Ishikawa (cell line): ENCODE measurements at regions not wholly inside any gene's neighbourhood (a gene's known extent, or its start where the extent isn't known, plus 50 kb on each side); places are given as distances from the start of the nearest gene placed in this dataset.

Experiments
- CEBPB ChIP-seq: IDR thresholded peaks from 2 replicates; pipeline ENCODE4 v1.6.1; 2012
- EGR1 ChIP-seq: IDR thresholded peaks from 2 replicates; pipeline ENCODE4 v1.6.1; 2012
- EP300 ChIP-seq: IDR thresholded peaks from 2 replicates; pipeline ENCODE4 v1.6.1; 2012; ENCODE audit warnings: borderline replicate concordance
- NFIC ChIP-seq: IDR thresholded peaks from 2 replicates; pipeline ENCODE4 v1.6.1; 2012
- TAF1 ChIP-seq: IDR thresholded peaks from 2 replicates; pipeline ENCODE4 v1.6.1; 2012; ENCODE audit warnings: low read depth, mild to moderate bottlenecking
- TCF12 ChIP-seq: IDR thresholded peaks from 2 replicates; pipeline ENCODE4 v1.6.1; 2012; ENCODE audit warnings: low read depth
- YY1 ChIP-seq: IDR thresholded peaks from 2 replicates; pipeline ENCODE4 v1.6.1; 2012; ENCODE audit warnings: low read depth
- TF ChIP-seq, protein P1 (sequence below): IDR thresholded peaks from 2 replicates; pipeline ENCODE4 v1.6.1; 2012; ENCODE audit warnings: low read depth, mild to moderate bottlenecking
- TF ChIP-seq, protein P2 (sequence below): IDR thresholded peaks from 2 replicates; pipeline ENCODE4 v1.6.1; 2012

DNA sequence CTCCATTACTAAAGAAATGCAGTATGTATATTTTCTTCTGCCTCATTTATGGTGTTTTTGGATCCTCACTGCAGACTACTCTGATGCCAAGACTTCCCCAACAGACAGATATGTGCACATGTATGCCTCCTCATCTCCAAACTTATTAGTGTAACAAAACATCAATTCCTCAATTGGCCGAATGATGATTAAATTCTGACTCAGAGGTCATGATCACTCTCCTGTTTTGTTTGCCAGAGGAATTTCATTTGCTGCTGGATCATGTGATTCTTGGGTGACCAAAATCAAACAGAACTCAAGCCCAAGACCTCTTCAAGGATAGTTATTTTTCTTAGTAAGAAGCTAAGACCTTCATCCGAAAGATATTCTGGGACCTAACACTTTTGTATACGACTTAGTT lies 227.6 kb downstream of the LMO4 start:
- TF ChIP-seq, protein P1, sequence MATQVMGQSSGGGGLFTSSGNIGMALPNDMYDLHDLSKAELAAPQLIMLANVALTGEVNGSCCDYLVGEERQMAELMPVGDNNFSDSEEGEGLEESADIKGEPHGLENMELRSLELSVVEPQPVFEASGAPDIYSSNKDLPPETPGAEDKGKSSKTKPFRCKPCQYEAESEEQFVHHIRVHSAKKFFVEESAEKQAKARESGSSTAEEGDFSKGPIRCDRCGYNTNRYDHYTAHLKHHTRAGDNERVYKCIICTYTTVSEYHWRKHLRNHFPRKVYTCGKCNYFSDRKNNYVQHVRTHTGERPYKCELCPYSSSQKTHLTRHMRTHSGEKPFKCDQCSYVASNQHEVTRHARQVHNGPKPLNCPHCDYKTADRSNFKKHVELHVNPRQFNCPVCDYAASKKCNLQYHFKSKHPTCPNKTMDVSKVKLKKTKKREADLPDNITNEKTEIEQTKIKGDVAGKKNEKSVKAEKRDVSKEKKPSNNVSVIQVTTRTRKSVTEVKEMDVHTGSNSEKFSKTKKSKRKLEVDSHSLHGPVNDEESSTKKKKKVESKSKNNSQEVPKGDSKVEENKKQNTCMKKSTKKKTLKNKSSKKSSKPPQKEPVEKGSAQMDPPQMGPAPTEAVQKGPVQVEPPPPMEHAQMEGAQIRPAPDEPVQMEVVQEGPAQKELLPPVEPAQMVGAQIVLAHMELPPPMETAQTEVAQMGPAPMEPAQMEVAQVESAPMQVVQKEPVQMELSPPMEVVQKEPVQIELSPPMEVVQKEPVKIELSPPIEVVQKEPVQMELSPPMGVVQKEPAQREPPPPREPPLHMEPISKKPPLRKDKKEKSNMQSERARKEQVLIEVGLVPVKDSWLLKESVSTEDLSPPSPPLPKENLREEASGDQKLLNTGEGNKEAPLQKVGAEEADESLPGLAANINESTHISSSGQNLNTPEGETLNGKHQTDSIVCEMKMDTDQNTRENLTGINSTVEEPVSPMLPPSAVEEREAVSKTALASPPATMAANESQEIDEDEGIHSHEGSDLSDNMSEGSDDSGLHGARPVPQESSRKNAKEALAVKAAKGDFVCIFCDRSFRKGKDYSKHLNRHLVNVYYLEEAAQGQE = no peak
- TF ChIP-seq EGR1 (no peak), EP300 (no peak), TCF12 (no peak), YY1 (no peak), NFIC (no peak), CEBPB (no peak), TAF1 (no peak)
- TF ChIP-seq, protein P2, sequence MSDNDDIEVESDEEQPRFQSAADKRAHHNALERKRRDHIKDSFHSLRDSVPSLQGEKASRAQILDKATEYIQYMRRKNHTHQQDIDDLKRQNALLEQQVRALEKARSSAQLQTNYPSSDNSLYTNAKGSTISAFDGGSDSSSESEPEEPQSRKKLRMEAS = no peak
